ENCODE measurements at regions not wholly inside any gene's neighbourhood (a gene's known extent, or its start where the extent isn't known, plus 50 kb on each side); places are given as distances from the start of the nearest gene placed in this dataset.
"Not testable (repeated sequence)": the region's sequence is repeated elsewhere in the genome, so short reads cannot be mapped to it uniquely, and the experiment has no call there.

GRCh38 chr12:47491516-47492305 is 214.1 kb downstream of the RPAP3 start:
- DNase-seq (ENCODE audit: low read depth in 2 of 3, low spot score in 1 of 3) = no peak

- DNase-seq (ENCODE audit: low read depth in 2 of 3, low spot score in 1 of 3) = no peak
These were observed 216.9 kb downstream of the RPAP3 start for GRCh38 chr12:47488888-47489287.

- no peak for DNase-seq (ENCODE audit: low read depth in 2 of 3, low spot score in 1 of 3)
These were observed 224.8 kb downstream of the RPAP3 start for GRCh38 chr12:47481041-47481440.

GRCh38 chr12:47478426-47478825 is 227.4 kb downstream of the RPAP3 start:
- no peak for DNase-seq (ENCODE audit: low read depth in 2 of 3, low spot score in 1 of 3)

GRCh38 chr12:47473091-47473490 is 232.7 kb downstream of the RPAP3 start:
- DNase-seq (ENCODE audit: low read depth in 2 of 3, low spot score in 1 of 3) = no peak

- DNase-seq (ENCODE audit: low read depth in 2 of 3, low spot score in 1 of 3) = not testable (repeated sequence)
These were observed 235.5 kb downstream of the RPAP3 start for GRCh38 chr12:47470349-47470748.

- DNase-seq (ENCODE audit: low read depth in 2 of 3, low spot score in 1 of 3) = not testable (repeated sequence)
These were observed 241.9 kb downstream of the RPAP3 start for GRCh38 chr12:47463918-47464317.

- DNase-seq (ENCODE audit: low read depth in 2 of 3, low spot score in 1 of 3) = no peak
These were observed 247.6 kb downstream of the RPAP3 start for GRCh38 chr12:47458279-47458678.

GRCh38 chr12:47449797-47450196 is 256.0 kb downstream of the RPAP3 start:
- DNase-seq (ENCODE audit: low read depth in 2 of 3, low spot score in 1 of 3) = no peak

GRCh38 chr12:47442310-47442709 is 263.5 kb downstream of the RPAP3 start:
- DNase-seq (ENCODE audit: low read depth in 2 of 3, low spot score in 1 of 3) = no peak

GRCh38 chr12:47441490-47441889 is 264.3 kb downstream of the RPAP3 start:
- no peak for DNase-seq (ENCODE audit: low read depth in 2 of 3, low spot score in 1 of 3)

- no peak for DNase-seq (ENCODE audit: low read depth in 2 of 3, low spot score in 1 of 3)
These were observed 267.7 kb downstream of the RPAP3 start for GRCh38 chr12:47438175-47438574.

GRCh38 chr12:47437570-47437969 is 268.3 kb downstream of the RPAP3 start:
- no peak for DNase-seq (ENCODE audit: low read depth in 2 of 3, low spot score in 1 of 3)

- no peak for DNase-seq (ENCODE audit: low read depth in 2 of 3, low spot score in 1 of 3)
These were observed 272.0 kb downstream of the RPAP3 start for GRCh38 chr12:47433876-47434275.

- DNase-seq (ENCODE audit: low read depth in 2 of 3, low spot score in 1 of 3) = not testable (repeated sequence)
These were observed 279.0 kb downstream of the RPAP3 start for GRCh38 chr12:47426678-47427309.

- no peak for DNase-seq (ENCODE audit: low read depth in 2 of 3, low spot score in 1 of 3)
These were observed 283.2 kb downstream of the RPAP3 start for GRCh38 chr12:47422611-47423010.

- DNase-seq (ENCODE audit: low read depth in 2 of 3, low spot score in 1 of 3) = no peak
These were observed 286.3 kb downstream of the RPAP3 start for GRCh38 chr12:47419497-47419896.

- DNase-seq (ENCODE audit: low read depth in 2 of 3, low spot score in 1 of 3) = no peak
These were observed 287.9 kb downstream of the RPAP3 start for GRCh38 chr12:47417955-47418354.

GRCh38 chr12:47417121-47417520 is 288.7 kb downstream of the RPAP3 start:
- DNase-seq (ENCODE audit: low read depth in 2 of 3, low spot score in 1 of 3) = no peak

GRCh38 chr12:47415054-47415453 is 290.8 kb downstream of the RPAP3 start:
- DNase-seq (ENCODE audit: low read depth in 2 of 3, low spot score in 1 of 3) = no peak

GRCh38 chr12:47414511-47414910 is 291.3 kb downstream of the RPAP3 start:
- no peak for DNase-seq (ENCODE audit: low read depth in 2 of 3, low spot score in 1 of 3)

- no peak for DNase-seq (ENCODE audit: low read depth in 2 of 3, low spot score in 1 of 3)
These were observed 292.0 kb downstream of the RPAP3 start for GRCh38 chr12:47413806-47414205.

Measured in stimulated activated CD4-positive, alpha-beta T cell treated with anti-CD3 and anti-CD28 coated beads, Interleukin-12 subunit alpha, Interleukin-12 subunit beta, amount 100 ng/mL, for 48 hours (primary cell).